ENCODE measurements at regions not wholly inside any gene's neighbourhood (a gene's known extent, or its start where the extent isn't known, plus 50 kb on each side); places are given as distances from the start of the nearest gene placed in this dataset.
"Not testable (repeated sequence)": the region's sequence is repeated elsewhere in the genome, so short reads cannot be mapped to it uniquely, and the experiment has no call there.

DNA sequence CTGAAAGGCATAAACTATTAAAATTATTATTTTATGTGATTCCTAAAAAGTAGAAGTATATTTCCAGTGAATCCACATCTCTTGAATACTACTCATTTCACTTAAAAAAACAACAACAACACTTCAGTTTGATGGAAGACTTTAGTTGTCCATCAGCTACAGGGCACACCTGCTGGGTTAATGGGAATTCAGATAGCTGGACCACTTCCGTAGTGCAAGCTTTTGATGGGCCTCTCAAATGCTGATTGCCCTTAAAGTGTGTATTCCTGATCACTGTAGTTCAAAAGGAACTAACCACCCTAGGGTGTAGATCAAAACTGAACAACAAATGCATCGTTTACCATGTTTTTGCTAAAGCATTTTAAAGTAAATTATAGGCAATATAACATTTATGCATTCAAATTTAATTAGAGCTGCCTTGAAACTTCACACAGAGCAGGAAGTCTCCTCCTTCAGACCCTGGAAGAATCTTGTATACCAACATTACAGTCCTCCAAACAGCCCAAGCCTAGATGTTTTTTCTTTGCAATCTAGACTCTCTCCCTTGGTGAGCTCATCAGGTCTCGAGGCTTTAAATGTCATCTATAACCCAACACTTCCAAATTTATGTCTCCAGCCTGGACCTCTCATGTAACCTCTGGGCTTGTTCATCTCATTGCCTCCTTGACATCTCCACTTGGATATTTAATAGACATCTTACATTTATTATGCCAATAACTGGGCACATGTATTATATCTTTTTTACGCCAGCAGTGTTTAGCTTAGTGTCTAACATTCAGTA lies 510.1 kb upstream of the SLC39A10 start:
- Mint-ChIP-seq H3K27ac (no peak overlapping the region), H3K4me1 (ENCODE audit: low read depth) (no peaks in the 10 kb centered on the region), H3K4me3 (no peak overlapping the region), H3K9me3 (ENCODE audit: low read depth) (peaks cover 8% of the 10 kb centered on the region), H3K27me3 (no peaks in the 10 kb centered on the region), H3K36me3 (peaks cover 4% of the 10 kb centered on the region)

DNA sequence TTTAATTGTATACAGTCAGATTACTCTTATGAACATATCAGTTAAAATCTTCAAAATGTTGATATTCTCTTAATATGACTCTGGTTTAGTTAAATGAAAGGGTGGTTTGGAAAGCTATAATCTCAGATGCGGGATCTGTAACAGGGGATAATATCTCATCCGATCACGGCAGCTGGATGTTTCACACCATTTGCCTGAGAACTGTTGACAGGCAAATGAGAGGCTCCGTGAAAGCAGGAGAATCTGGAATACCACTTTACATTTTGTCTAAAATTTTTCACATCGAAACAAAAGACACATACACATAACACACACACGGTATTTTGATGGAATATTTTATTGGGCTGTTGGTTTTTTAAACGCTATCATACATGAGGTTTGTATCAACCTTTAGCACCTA lies 518.6 kb upstream of the SLC39A10 start:
- Mint-ChIP-seq H3K27me3 (peaks cover 2% of the 10 kb centered on the region), H3K9me3 (ENCODE audit: low read depth) (no peaks in the 10 kb centered on the region), H3K4me3 (no peak overlapping the region), H3K27ac (no peak overlapping the region), H3K4me1 (ENCODE audit: low read depth) (peaks cover 2% of the 10 kb centered on the region), H3K36me3 (no peaks in the 10 kb centered on the region)

DNA sequence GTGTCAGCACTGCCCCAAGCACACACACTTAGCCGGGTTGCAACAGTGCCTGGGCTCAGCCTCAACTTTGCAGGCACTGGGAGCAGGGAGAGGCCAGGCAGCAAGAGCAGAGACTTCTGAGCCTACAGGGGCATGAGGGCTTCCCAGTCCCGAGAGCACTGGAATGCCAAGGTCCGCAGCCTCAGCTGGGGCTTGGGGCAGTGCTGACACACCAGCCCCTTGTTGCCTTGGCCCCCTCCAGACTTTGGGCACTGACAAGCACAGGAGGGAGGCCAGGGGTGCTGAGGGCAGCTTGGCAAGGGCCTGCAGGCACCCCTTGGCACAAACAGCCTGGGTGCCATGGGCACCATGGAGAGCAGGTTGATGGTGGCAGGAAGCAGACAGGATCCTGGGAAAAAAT lies 531.1 kb upstream of the SLC39A10 start:
- not testable (repeated sequence) for H3K36me3 Mint-ChIP-seq; H3K4me3 Mint-ChIP-seq; H3K27me3 Mint-ChIP-seq; H3K9me3 Mint-ChIP-seq (ENCODE audit: low read depth); H3K27ac Mint-ChIP-seq; H3K4me1 Mint-ChIP-seq (ENCODE audit: low read depth)

DNA sequence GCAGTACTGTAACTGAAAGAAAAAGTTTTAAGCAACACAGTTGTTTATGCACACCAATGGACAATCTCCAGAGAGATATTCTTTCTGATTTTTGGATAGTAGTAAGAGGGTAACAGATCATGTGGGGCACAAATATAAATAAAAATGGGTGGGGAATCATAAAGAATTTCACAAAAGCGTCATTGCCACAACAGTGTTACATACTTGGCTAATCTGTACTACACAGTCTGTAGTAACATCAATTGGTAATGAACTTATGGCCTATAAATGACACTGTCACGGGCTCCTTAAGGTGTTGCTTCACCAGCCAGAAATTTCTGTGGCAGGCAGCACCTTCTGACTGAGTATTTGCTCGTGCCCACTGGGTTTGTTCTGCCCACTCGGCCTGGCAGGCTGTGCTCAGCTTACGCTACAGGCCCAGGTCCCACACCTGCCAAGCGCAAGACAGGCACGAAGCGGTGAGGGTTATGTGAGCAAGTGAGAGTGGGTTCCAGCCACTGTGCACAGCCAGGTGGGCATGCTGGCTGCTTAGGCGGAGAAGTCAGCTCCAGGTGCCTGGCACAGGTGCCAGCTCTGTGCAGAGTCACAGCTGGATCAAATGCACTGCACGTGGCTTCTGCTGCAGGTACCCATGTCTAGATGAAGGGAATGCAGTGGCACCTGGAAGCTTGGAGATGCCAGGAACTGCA lies 532.5 kb upstream of the SLC39A10 start:
- no peaks in the 10 kb centered on the region for H3K27me3 Mint-ChIP-seq
- no peaks in the 10 kb centered on the region for H3K36me3 Mint-ChIP-seq
- no peak overlapping the region for H3K4me3 Mint-ChIP-seq
- H3K27ac Mint-ChIP-seq: no peak overlapping the region
- H3K4me1 Mint-ChIP-seq (ENCODE audit: low read depth): no peaks in the 10 kb centered on the region
- H3K9me3 Mint-ChIP-seq (ENCODE audit: low read depth): no peaks in the 10 kb centered on the region

DNA sequence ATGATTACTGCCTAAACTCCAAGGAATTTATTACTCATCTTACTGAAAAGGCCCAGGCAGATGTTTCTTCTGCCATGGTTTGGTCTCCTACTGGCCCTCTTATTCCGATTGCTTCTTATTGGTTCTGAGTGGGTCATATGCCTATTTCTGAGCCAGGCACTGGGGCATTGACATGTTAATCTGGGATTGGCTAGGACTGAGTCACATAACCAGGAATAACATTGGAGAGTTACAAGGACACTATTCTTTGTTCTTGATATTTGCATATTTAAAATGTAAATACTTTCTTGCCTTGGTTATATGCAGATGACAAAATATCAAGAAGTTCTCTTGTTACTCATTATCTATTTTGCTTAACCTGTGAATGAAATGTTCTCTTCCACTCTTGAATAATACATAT lies 534.4 kb upstream of the SLC39A10 start:
- Mint-ChIP-seq H3K27me3 (no peaks in the 10 kb centered on the region), H3K36me3 (no peaks in the 10 kb centered on the region), H3K9me3 (ENCODE audit: low read depth) (no peaks in the 10 kb centered on the region), H3K27ac (no peak overlapping the region), H3K4me3 (no peak overlapping the region), H3K4me1 (ENCODE audit: low read depth) (no peaks in the 10 kb centered on the region)

DNA sequence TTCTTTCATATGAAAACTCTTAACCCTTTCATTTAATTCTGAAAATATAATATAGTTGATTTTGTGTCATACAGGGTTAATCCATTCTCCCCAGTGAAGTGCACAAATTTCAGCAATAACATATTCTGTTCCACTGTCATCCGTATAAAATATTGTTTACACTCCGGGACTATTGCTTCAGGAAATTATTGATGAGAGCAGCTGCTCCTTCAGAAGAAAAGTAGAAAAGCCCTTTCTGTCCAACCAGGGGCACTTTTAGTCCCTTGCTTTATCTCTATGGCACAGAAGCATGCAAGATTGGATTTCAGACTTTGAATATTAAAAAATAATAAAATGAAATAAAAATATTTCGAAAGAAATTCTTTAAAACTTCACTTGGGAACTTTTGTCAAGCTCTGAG lies 535.7 kb upstream of the SLC39A10 start:
- H3K4me3 Mint-ChIP-seq: no peak overlapping the region
- H3K27ac Mint-ChIP-seq: no peak overlapping the region
- H3K4me1 Mint-ChIP-seq (ENCODE audit: low read depth): no peaks in the 10 kb centered on the region
- no peaks in the 10 kb centered on the region for H3K36me3 Mint-ChIP-seq
- no peaks in the 10 kb centered on the region for H3K9me3 Mint-ChIP-seq (ENCODE audit: low read depth)
- H3K27me3 Mint-ChIP-seq: no peaks in the 10 kb centered on the region

DNA sequence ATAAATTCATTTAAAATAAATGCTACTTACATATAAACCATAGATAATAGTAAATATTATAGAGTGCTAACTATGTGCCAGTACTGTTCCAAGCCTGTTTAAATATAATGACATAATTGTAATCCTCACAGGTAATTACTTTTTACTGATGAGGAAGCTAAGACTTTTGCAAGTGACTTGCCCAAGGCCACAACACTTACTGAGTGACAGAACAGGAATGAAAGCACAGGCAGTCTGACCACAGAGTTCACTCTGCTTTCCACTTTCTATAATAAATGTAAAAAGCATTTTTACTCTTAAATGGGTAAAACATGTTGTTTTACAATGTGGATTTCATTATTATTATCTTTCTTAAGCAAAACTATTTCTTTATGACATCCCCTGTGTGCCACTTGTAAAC lies 537.8 kb upstream of the SLC39A10 start:
- Mint-ChIP-seq H3K4me1 (ENCODE audit: low read depth) (no peaks in the 10 kb centered on the region), H3K27me3 (no peaks in the 10 kb centered on the region), H3K27ac (no peak overlapping the region)

DNA sequence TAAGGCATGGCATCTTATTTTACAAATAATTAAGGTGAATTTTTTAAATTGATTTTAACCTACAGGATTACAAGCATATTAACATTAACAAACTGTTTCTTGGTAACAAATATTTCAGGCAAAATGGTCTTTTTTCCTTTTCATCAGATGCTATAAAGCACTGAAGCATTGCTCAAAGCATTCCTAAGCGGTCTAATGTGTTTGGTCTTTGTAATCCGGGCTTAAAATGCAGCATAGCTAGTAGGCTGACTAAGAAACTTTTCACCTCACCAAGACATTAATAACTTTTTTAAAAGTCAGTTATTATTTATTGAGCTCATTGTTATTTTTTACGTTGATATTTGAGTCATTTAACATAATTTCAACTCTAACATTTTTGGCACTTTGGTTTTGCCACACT lies 538.8 kb upstream of the SLC39A10 start:
- Mint-ChIP-seq H3K36me3 (peaks cover 3% of the 10 kb centered on the region), H3K4me1 (ENCODE audit: low read depth) (no peaks in the 10 kb centered on the region), H3K4me3 (no peak overlapping the region), H3K9me3 (ENCODE audit: low read depth) (peaks cover 7% of the 10 kb centered on the region), H3K27me3 (no peaks in the 10 kb centered on the region), H3K27ac (no peak overlapping the region)

More for the DNA sequence above, 537.8 kb upstream of the SLC39A10 start:
- H3K4me3 Mint-ChIP-seq: no peak overlapping the region
- H3K36me3 Mint-ChIP-seq: no peaks in the 10 kb centered on the region
- H3K9me3 Mint-ChIP-seq (ENCODE audit: low read depth): no peaks in the 10 kb centered on the region

DNA sequence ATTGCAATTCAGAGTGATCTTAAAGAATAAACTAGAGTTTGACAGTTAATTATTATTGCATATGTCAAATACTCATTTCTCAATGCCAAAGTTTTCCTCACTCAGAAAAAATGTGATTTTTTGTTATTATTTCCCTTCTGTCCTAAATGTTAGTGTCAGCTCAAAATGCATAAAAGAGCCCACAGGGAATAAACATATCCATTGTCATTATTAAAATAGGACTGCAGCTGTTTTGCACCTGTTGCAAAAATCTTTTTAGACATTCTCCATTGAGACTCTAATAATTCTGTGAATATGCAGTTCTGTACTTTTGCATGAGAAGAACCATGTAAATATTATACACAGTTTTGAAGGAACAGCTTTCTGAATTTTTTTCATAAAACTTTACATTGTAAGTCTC lies 540.0 kb upstream of the SLC39A10 start:
- Mint-ChIP-seq H3K4me3 (no peak overlapping the region), H3K9me3 (ENCODE audit: low read depth) (peaks cover 7% of the 10 kb centered on the region), H3K27ac (no peak overlapping the region), H3K36me3 (peaks cover 3% of the 10 kb centered on the region), H3K4me1 (ENCODE audit: low read depth) (no peaks in the 10 kb centered on the region), H3K27me3 (no peaks in the 10 kb centered on the region)

DNA sequence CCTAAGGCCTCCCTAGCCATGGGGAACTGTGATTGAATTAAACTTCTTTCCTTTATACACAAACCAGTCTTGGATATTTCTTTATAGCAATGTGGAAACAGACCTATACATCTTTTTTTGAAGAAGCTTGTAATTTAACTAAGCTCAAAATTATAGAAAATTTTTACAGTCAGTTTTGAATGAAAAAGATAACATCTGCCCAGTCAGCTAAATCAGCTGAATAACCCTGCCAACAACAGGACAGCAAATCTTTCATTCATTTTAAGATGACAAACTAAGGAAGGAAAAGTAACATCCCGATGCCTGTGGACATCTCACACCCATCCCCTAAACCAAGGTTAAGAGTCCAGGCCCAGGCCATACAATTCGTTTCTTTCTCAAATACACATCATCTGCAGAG lies 541.3 kb upstream of the SLC39A10 start:
- Mint-ChIP-seq H3K4me1 (ENCODE audit: low read depth) (no peaks in the 10 kb centered on the region), H3K27ac (no peak overlapping the region), H3K4me3 (no peak overlapping the region), H3K36me3 (peaks cover 3% of the 10 kb centered on the region), H3K27me3 (no peaks in the 10 kb centered on the region), H3K9me3 (ENCODE audit: low read depth) (peaks cover 7% of the 10 kb centered on the region)

DNA sequence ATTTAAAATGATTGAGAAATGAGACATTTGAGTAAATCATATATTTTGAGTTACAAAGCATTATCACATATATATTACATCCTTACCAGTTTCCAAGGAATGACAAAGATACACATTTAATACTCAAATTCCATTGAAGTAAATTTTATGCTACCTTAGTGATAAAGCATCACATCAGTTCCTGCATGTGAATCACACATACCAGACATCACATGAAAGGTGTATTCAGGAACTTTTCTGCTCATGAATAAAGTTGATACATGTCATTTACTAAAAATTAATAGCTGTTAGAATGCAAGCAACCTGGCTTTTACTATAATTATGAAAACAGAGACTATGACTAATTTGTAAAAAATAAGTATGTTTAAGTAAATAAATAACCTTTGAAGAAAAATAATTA lies 548.8 kb upstream of the SLC39A10 start:
- Mint-ChIP-seq H3K27ac (no peak overlapping the region), H3K9me3 (ENCODE audit: low read depth) (no peaks in the 10 kb centered on the region), H3K4me1 (ENCODE audit: low read depth) (no peaks in the 10 kb centered on the region), H3K27me3 (no peaks in the 10 kb centered on the region), H3K36me3 (no peaks in the 10 kb centered on the region), H3K4me3 (no peak overlapping the region)

DNA sequence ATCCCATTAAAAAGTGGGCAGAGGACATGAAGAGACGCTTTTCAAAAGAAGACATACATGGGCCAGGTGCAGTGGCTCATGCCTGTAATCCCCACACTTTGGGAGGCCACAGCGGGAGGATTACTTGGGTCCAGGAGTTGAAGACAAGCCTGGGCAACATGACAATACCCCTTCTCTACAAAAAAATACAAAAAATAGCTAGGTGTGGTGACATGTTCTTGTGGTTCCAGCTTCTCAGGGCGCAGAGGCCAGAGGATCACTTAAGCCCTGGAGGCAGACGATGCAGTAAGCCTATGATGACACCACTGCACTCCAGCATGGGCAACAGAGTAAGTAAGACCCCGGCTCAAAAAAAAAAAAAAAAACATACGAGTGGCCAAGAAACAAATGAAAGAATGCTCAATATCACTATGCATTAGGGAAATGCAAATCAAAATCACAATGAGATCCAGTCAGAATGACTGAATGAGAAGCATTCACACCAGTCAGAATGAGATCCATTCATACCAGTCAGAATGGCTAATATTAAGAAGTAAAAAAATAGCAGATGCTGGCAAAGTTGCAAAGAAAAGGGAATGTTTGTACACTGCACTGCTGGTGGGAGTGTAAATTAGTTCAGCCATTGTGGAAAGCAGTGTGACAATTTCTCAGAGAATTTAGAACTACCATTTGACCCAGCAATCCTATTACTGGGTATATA lies 550.2 kb upstream of the SLC39A10 start:
- H3K36me3 Mint-ChIP-seq: no peaks in the 10 kb centered on the region
- no peaks in the 10 kb centered on the region for H3K27me3 Mint-ChIP-seq
- no peak overlapping the region for H3K27ac Mint-ChIP-seq
- H3K4me1 Mint-ChIP-seq (ENCODE audit: low read depth): no peaks in the 10 kb centered on the region
- no peak overlapping the region for H3K4me3 Mint-ChIP-seq
- no peaks in the 10 kb centered on the region for H3K9me3 Mint-ChIP-seq (ENCODE audit: low read depth)

DNA sequence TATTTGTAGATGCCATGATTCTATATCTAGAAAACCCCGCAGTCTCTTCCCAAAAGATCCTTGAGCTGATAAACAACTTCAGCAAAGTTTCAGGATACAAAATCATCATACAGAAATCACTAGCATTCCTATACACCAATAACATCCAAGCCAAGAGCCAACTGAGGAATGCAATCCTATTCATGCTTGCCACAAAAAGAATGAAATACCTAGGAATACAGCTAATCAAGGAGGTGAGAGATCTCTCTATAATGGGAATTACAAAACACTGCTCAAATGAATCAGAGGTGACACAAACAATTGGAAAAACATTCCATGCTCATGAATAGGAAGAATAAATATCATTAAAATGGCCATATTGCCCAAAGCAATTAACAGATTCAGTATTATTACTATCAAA lies 551.4 kb upstream of the SLC39A10 start:
- H3K27me3 Mint-ChIP-seq: no peaks in the 10 kb centered on the region
- H3K27ac Mint-ChIP-seq: no peak overlapping the region
- no peak overlapping the region for H3K4me3 Mint-ChIP-seq
- no peaks in the 10 kb centered on the region for H3K9me3 Mint-ChIP-seq (ENCODE audit: low read depth)
- no peaks in the 10 kb centered on the region for H3K4me1 Mint-ChIP-seq (ENCODE audit: low read depth)
- no peaks in the 10 kb centered on the region for H3K36me3 Mint-ChIP-seq

DNA sequence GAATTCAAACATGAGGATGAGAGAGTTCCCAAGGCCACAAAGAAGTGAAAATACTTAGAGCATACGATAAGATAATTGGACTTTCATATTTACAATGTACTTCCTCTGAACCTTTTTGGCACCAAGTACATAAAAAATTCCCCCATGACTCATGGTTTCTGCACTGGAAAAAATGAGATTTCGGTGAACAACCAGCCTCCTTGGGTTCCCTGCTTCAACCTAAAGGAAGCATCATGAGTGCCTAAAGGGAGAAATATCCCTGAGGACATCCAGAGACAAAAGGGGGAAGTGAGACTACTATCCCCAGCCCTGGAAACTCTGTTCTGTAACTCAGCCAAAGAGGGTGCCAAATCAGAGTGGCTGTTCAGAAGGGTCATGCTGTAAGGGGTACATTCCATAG lies 562.7 kb upstream of the SLC39A10 start:
- H3K4me3 Mint-ChIP-seq: no peak overlapping the region
- no peak overlapping the region for H3K27ac Mint-ChIP-seq
- H3K9me3 Mint-ChIP-seq (ENCODE audit: low read depth): no peaks in the 10 kb centered on the region
- H3K27me3 Mint-ChIP-seq: no peaks in the 10 kb centered on the region
- H3K36me3 Mint-ChIP-seq: no peaks in the 10 kb centered on the region
- H3K4me1 Mint-ChIP-seq (ENCODE audit: low read depth): no peaks in the 10 kb centered on the region

DNA sequence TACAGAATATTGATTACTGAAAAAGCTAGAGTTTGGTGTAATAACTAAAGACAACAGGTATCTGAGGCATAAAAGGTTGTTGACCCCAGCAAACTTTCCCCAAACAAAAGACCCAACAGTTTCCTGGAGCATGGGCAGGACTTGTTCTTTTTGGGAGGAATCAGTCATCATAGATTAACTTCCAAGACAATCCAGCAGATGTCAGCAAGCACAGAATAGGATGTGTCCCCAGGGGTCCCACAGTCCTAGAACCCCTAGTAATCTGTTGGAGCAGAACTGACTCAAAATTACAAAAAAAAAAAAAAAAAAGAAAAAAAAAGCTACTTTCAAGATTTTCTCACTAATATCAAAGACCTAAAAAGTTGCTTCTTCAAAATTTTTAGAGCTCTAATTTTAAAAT lies 564.7 kb upstream of the SLC39A10 start:
- H3K27me3 Mint-ChIP-seq: no peaks in the 10 kb centered on the region
- H3K4me3 Mint-ChIP-seq: no peak overlapping the region
- H3K36me3 Mint-ChIP-seq: no peaks in the 10 kb centered on the region
- H3K9me3 Mint-ChIP-seq (ENCODE audit: low read depth): no peaks in the 10 kb centered on the region
- no peaks in the 10 kb centered on the region for H3K4me1 Mint-ChIP-seq (ENCODE audit: low read depth)
- H3K27ac Mint-ChIP-seq: no peak overlapping the region

All from activated naive CD8-positive, alpha-beta T cell (primary cell).